SU-DHL-6 (cell line): ENCODE measurements at regions not wholly inside any gene's neighbourhood (a gene's known extent, or its start where the extent isn't known, plus 50 kb on each side); places are given as distances from the start of the nearest gene placed in this dataset.
"Not testable (repeated sequence)": the region's sequence is repeated elsewhere in the genome, so short reads cannot be mapped to it uniquely, and the experiment has no call there.

Experiments used
- CTCF ChIP-seq: fragments of 200-600 bp; sonication (generic); IDR thresholded peaks from one replicate; pipeline ENCODE4 v1.5.1; 2017; ENCODE audit warnings: antibody characterized with exemption, mild to moderate bottlenecking, low read length, moderate library complexity; ENCODE audit not compliant: insufficient read depth, poor library complexity, severe bottlenecking
- EZH2phosphoT487 ChIP-seq: fragments of 200-600 bp; sonication (generic), shearing (Covaris generic); conservative IDR thresholded peaks from 2 replicates; pipeline ENCODE4 v1.6.1; 2018; ENCODE audit warnings: mild to moderate bottlenecking, antibody characterized with exemption, low read length, moderate library complexity, mixed read lengths

GRCh38 chr12:63493357-63493756 is 174.9 kb downstream of the DPY19L2 start:
- TF ChIP-seq CTCF, EZH2phosphoT487: not testable (repeated sequence)
